Heart left ventricle (tissue), 13 donors: ENCODE measurements at regions not wholly inside any gene's neighbourhood (a gene's known extent, or its start where the extent isn't known, plus 50 kb on each side); places are given as distances from the start of the nearest gene placed in this dataset.

ENCODE experiments used
- POLR2A ChIP-seq, 2 donors: fragments of 450-650 bp; IDR thresholded peaks; one replicate each; pipeline ENCODE4 v1.6.1; 2017; ENCODE audit warnings: antibody characterized with exemption in 2 of 2, mild to moderate bottlenecking in 2 of 2, moderate library complexity in 2 of 2
- TF ChIP-seq, protein P1 (sequence below), 12 donors: fragments of 200-600 bp; sonication (generic) in 4 of 12; IDR thresholded peaks; one replicate each; pipeline versions ENCODE4 v1.5.0 to v1.8.0; 2018 to 2022; ENCODE audit warnings: antibody characterized with exemption in 12 of 12, mild to moderate bottlenecking in 5 of 12
- donor health status: ischemic (EF 13 %, LVEDD 7.1; RV severe dilation, severe dysfunction).
- donor health status: DM: no; HTN: yes; CAD: no.
- donor health status: DM: no; HTN: no; CAD: no.
- donor health status: ischemic (EF 25% LVEDD 6.9; RV normal size, moderate dysfunction).
- donor health status: ischemic (EF 25% LVEDD 5.7; RV mildly dilated, moderate dysfunction).
- donor health status: ischemic (EF 35%, LVEDD 5.7; RV mildly dilated, moderate dysfunction).
- donor health status: nonischemic (EF 11% LVEDD 7.7; RV severe dilation, severe dysfunction).
- donor health status: DM: yes; HTN: yes; CAD: no.
- donor health status: PGD.
- donor health status: ischemic (EF 29% LVEDD 5.4; RV normal size, mild dysfunction).
- donor health status: nonischemic (EF 23%, LVEDD 6.1; RV moderate dilation, normal function).

GRCh38 chr2:219772103-219772635 is 144.7 kb downstream of the SLC4A3 start:
- TF ChIP-seq, protein P1, sequence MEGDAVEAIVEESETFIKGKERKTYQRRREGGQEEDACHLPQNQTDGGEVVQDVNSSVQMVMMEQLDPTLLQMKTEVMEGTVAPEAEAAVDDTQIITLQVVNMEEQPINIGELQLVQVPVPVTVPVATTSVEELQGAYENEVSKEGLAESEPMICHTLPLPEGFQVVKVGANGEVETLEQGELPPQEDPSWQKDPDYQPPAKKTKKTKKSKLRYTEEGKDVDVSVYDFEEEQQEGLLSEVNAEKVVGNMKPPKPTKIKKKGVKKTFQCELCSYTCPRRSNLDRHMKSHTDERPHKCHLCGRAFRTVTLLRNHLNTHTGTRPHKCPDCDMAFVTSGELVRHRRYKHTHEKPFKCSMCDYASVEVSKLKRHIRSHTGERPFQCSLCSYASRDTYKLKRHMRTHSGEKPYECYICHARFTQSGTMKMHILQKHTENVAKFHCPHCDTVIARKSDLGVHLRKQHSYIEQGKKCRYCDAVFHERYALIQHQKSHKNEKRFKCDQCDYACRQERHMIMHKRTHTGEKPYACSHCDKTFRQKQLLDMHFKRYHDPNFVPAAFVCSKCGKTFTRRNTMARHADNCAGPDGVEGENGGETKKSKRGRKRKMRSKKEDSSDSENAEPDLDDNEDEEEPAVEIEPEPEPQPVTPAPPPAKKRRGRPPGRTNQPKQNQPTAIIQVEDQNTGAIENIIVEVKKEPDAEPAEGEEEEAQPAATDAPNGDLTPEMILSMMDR (IDR thresholded peaks at IDR 0.05): no peak
- TF ChIP-seq POLR2A (IDR thresholded peaks at IDR 0.05): no peak
